Thyroid gland (tissue), 4 donors: ENCODE measurements at regions not wholly inside any gene's neighbourhood (a gene's known extent, or its start where the extent isn't known, plus 50 kb on each side); places are given as distances from the start of the nearest gene placed in this dataset.

ENCODE experiments used
- DNase-seq, 2 donors: peaks; one replicate each; pipeline ENCODE4 v3.0.0-alpha.2; 2019
- H3K27ac ChIP-seq, 3 donors: fragments of 200-600 bp; sonication (generic); 1 replicate in 2 of 3; 2 replicates in 1 of 3; pipeline ENCODE4 v1.5.1; 2016 to 2019; ENCODE audit warnings: mild to moderate bottlenecking in 1 of 3, moderate library complexity in 1 of 3
- H3K27me3 ChIP-seq: fragments of 200-600 bp; sonication (generic); one replicate; pipeline ENCODE4 v1.5.1; 2019
- H3K36me3 ChIP-seq, 2 donors: fragments of 200-600 bp; sonication (generic); one replicate each; pipeline ENCODE4 v1.5.1; 2016 to 2019
- H3K4me1 ChIP-seq, 2 donors: fragments of 200-600 bp; sonication (generic); one replicate each; pipeline ENCODE4 v1.5.1; 2017 to 2019
- H3K4me3 ChIP-seq, 3 donors: fragments of 200-600 bp; sonication (generic); replicated peaks in 1 of 3; 1 replicate in 2 of 3; 2 replicates in 1 of 3; pipeline ENCODE4 v1.5.1; 2016; ENCODE audit warnings: mild to moderate bottlenecking in 1 of 3
- H3K9me3 ChIP-seq: fragments of 200-600 bp; sonication (generic); one replicate; pipeline ENCODE4 v1.5.1; 2017
- CTCF ChIP-seq, 6 experiments: fragments of 200-600 bp in 3 of 6; fragments of 450-650 bp in 3 of 6; sonication (generic) in 3 of 6; IDR thresholded peaks; one replicate each; pipeline ENCODE4 v1.5.1; 2016 to 2019; ENCODE audit warnings: antibody characterized with exemption in 6 of 6, mild to moderate bottlenecking in 2 of 6, inconsistent platforms in 1 of 6, moderate library complexity in 1 of 6
- POLR2A ChIP-seq, 2 donors: fragments of 450-650 bp; IDR thresholded peaks; one replicate each; pipeline ENCODE4 v1.6.1; 2017; ENCODE audit warnings: antibody characterized with exemption in 2 of 2, mild to moderate bottlenecking in 2 of 2, moderate library complexity in 1 of 2
- WGBS, 2 donors: methylation state at CpG; one replicate each; pipeline ENCODE4 v1.1.5; 2017; 5-methylcytosine and 5-hydroxymethylcytosine counted together
- intact Hi-C: fragments of 100-400 bp; cut with DNase I; formaldehyde crosslinking; loops from one replicate; pipeline ENCODE4 v1.15.1; 2023

- Histone ChIP-seq H3K9me3 (no peaks in the 10 kb centered on the region), H3K4me3 (no peak overlapping the region), H3K4me1 (no peaks in the 10 kb centered on the region), H3K27ac (no peak overlapping the region), H3K27me3 (no peaks in the 10 kb centered on the region), H3K36me3 (no peaks in the 10 kb centered on the region)
- WGBS, 2 donors, result 59 to 79% methylated on average over 3 of the region's 3 CpGs
- intact Hi-C loops, result no loop called here
- no peak for TF ChIP-seq CTCF (IDR thresholded peaks at IDR 0.05)
- TF ChIP-seq POLR2A (IDR thresholded peaks at IDR 0.05), result no peak
- no peak for DNase-seq
Measured at GRCh38 chr1:240021709-240022108, 70.0 kb upstream of the FMN2 start.

GRCh38 chr1:240027059-240027462 lies 64.6 kb upstream of the FMN2 start:
- H3K4me1 ChIP-seq, result no peaks in the 10 kb centered on the region
- TF ChIP-seq POLR2A (IDR thresholded peaks at IDR 0.05), result no peak
- peak; percentile 31 to 85 (median 61) for TF ChIP-seq CTCF (IDR thresholded peaks at IDR 0.05)
- H3K27ac ChIP-seq, result no peak overlapping the region
- 4 to 6% methylated on average over 5 of the region's 5 CpGs for WGBS, 2 donors
- no peaks in the 10 kb centered on the region for H3K27me3 ChIP-seq
- no peaks in the 10 kb centered on the region for H3K36me3 ChIP-seq
- H3K9me3 ChIP-seq, result no peaks in the 10 kb centered on the region
- no peak overlapping the region for H3K4me3 ChIP-seq
- intact Hi-C loops, result no loop called here
- peak; percentile 24 to 25 for DNase-seq

GRCh38 chr1:240029418-240029817 lies 62.3 kb upstream of the FMN2 start:
- Histone ChIP-seq H3K9me3 (no peaks in the 10 kb centered on the region), H3K27ac (no peak overlapping the region), H3K4me1 (no peaks in the 10 kb centered on the region), H3K36me3 (no peaks in the 10 kb centered on the region), H3K4me3 (no peak overlapping the region), H3K27me3 (no peaks in the 10 kb centered on the region)
- intact Hi-C loops, result no loop called here
- TF ChIP-seq CTCF (IDR thresholded peaks at IDR 0.05), result no peak
- no peak for TF ChIP-seq POLR2A (IDR thresholded peaks at IDR 0.05)
- no peak for DNase-seq
- 79 to 88% methylated on average over 3 of the region's 3 CpGs for WGBS, 2 donors

GRCh38 chr1:240030236-240030635 lies 61.4 kb upstream of the FMN2 start:
- no peaks in the 10 kb centered on the region for H3K36me3 ChIP-seq
- TF ChIP-seq POLR2A (IDR thresholded peaks at IDR 0.05) (no peak), CTCF (IDR thresholded peaks at IDR 0.05) (no peak)
- intact Hi-C loops, result no loop called here
- no peaks in the 10 kb centered on the region for H3K9me3 ChIP-seq
- WGBS, 2 donors, result 82 to 83% methylated on average over 5 of the region's 5 CpGs
- H3K4me3 ChIP-seq, result no peak overlapping the region
- H3K27ac ChIP-seq, result no peak overlapping the region
- H3K4me1 ChIP-seq, result no peaks in the 10 kb centered on the region
- DNase-seq, result no peak
- H3K27me3 ChIP-seq, result no peaks in the 10 kb centered on the region

- H3K27me3 ChIP-seq, result no peaks in the 10 kb centered on the region
- no peak overlapping the region for H3K27ac ChIP-seq
- H3K4me3 ChIP-seq, result no peak overlapping the region
- no peaks in the 10 kb centered on the region for H3K9me3 ChIP-seq
- DNase-seq, result no peak
- H3K36me3 ChIP-seq, result no peaks in the 10 kb centered on the region
- WGBS, 2 donors, result 81 to 82% methylated on average over 5 of the region's 5 CpGs
- TF ChIP-seq CTCF (IDR thresholded peaks at IDR 0.05), result no peak
- TF ChIP-seq POLR2A (IDR thresholded peaks at IDR 0.05), result no peak
- intact Hi-C loops, result no loop called here
- no peaks in the 10 kb centered on the region for H3K4me1 ChIP-seq
Measured at GRCh38 chr1:240031009-240031408, 60.7 kb upstream of the FMN2 start.
